Activated naive CD4-positive, alpha-beta T cell treated with anti-CD3 and anti-CD28 coated beads for 36 hours (primary cell): ENCODE measurements at regions not wholly inside any gene's neighbourhood (a gene's known extent, or its start where the extent isn't known, plus 50 kb on each side); places are given as distances from the start of the nearest gene placed in this dataset.

Source experiments
- CTCF ChIA-PET: fragments of 350-600 bp; sonication (Branson Sonifier 250); formaldehyde crosslinking; loops from one replicate; lab custom pipeline; 2021; ENCODE audit warnings: antibody characterized with exemption; lab: Charles Lee
- DNase-seq: peaks from one replicate; pipeline ENCODE4 v3.0.0-alpha.2; 2020
- H3K27ac Mint-ChIP-seq: one replicate; pipeline ENCODE4 v1.8.0; 2021; ENCODE audit warnings: mild to moderate bottlenecking, mixed read lengths
- H3K27me3 Mint-ChIP-seq: one replicate; pipeline ENCODE4 v1.8.0; 2021; ENCODE audit warnings: low read depth, mixed read lengths
- H3K36me3 Mint-ChIP-seq: one replicate; pipeline ENCODE4 v1.8.0; 2021; ENCODE audit warnings: low read depth, mixed read lengths
- H3K4me1 Mint-ChIP-seq: one replicate; pipeline ENCODE4 v1.8.0; 2021; ENCODE audit warnings: low read depth, mixed read lengths
- H3K4me3 Mint-ChIP-seq: one replicate; pipeline ENCODE4 v1.8.0; 2021; ENCODE audit warnings: mild to moderate bottlenecking, moderate library complexity, mixed read lengths
- H3K9me3 Mint-ChIP-seq: one replicate; pipeline ENCODE4 v1.8.0; 2021; ENCODE audit warnings: mixed read lengths
- intact Hi-C: fragments of 100-400 bp; cut with micrococcal nuclease; formaldehyde crosslinking; loops from one replicate; pipeline ENCODE4 v1.15.1; 2023

GRCh38 chr16:85545227-85545818 is 67.8 kb upstream of the GSE1 start:
- H3K27me3 Mint-ChIP-seq = no peaks in the 10 kb centered on the region
- intact Hi-C loops = no loop called here
- H3K36me3 Mint-ChIP-seq = no peaks in the 10 kb centered on the region
- no peak overlapping the region for H3K27ac Mint-ChIP-seq
- CTCF ChIA-PET = no interaction called here
- no peak for DNase-seq
- no peaks in the 10 kb centered on the region for H3K4me1 Mint-ChIP-seq
- no peaks in the 10 kb centered on the region for H3K9me3 Mint-ChIP-seq
- H3K4me3 Mint-ChIP-seq = no peak overlapping the region

DNA sequence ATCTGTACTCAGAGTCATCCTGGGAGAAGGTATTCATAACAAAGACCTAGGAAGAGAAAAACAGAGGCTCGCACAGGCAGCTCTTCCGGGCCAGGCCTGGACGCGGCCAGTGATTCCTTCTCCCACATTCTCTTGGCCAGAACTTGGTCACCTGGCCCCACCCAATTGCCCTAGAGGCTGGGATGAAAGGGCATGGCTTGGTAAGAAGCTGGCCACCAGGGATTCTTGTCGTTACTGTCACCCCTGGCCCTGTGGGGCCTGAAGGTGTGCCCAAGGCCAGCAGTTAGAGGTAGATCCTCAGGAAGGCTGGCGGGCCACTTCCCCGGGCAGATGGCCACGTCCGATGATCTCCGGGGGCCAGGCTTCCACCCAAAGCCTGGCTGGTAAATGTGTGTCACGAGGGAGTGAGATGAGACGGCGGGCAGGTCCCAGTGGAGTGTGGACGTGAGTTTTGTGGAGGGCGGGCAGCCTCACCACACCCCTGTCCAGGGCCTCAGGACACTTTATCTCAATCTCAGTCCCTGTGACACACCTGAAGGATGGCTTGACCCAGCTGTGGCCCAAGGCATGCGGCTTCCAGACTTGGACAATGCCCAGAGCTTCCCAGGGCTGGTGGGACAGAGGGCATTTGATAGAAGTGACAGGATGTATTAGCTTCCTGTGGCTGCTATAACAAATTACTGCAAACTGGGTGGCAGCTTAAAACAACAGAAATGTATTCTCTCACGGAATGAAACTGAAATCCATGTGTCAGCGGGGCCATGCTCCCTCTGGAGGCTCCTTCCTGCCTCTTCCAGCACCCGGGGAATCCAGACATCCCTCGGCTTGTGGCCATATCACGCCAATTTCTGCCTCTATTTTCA is 66.3 kb upstream of the GSE1 start:
- Mint-ChIP-seq H3K27ac (no peak overlapping the region), H3K4me3 (no peak overlapping the region), H3K27me3 (no peaks in the 10 kb centered on the region), H3K4me1 (peaks cover 4% of the 10 kb centered on the region), H3K36me3 (no peaks in the 10 kb centered on the region), H3K9me3 (no peaks in the 10 kb centered on the region)
- CTCF ChIA-PET = no interaction called here
- no peak for DNase-seq
- intact Hi-C loops = no loop called here

DNA sequence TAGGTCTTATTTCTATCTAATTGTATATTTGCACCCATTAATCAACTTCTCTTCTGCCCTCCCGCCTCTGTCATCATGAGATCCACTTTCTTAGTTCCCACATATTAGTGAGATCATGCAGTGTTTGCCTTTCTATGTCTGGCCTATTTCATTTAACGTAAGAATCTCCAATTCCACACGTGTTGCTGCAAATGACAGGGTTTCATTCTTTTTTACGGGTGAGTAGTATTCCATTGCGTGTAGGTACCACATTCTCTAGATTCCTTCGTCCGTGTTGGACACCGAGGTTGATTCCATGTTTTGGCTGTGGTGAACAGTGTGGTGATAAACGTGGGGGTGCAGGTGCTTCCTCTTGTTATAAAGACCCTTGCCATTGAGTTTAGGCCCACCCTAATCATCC is 64.7 kb upstream of the GSE1 start:
- H3K4me3 Mint-ChIP-seq = no peak overlapping the region
- H3K36me3 Mint-ChIP-seq = no peaks in the 10 kb centered on the region
- intact Hi-C loops = no loop called here
- no peaks in the 10 kb centered on the region for H3K9me3 Mint-ChIP-seq
- peaks cover 10% of the 10 kb centered on the region for H3K4me1 Mint-ChIP-seq
- H3K27ac Mint-ChIP-seq = no peak overlapping the region
- CTCF ChIA-PET = interaction anchor here (0.7 kb wide), 1 partner anchor 133 kb away, joined by 3 read pairs; no protein-coding TSS in a partner anchor
- DNase-seq = no peak
- H3K27me3 Mint-ChIP-seq = no peaks in the 10 kb centered on the region

DNA sequence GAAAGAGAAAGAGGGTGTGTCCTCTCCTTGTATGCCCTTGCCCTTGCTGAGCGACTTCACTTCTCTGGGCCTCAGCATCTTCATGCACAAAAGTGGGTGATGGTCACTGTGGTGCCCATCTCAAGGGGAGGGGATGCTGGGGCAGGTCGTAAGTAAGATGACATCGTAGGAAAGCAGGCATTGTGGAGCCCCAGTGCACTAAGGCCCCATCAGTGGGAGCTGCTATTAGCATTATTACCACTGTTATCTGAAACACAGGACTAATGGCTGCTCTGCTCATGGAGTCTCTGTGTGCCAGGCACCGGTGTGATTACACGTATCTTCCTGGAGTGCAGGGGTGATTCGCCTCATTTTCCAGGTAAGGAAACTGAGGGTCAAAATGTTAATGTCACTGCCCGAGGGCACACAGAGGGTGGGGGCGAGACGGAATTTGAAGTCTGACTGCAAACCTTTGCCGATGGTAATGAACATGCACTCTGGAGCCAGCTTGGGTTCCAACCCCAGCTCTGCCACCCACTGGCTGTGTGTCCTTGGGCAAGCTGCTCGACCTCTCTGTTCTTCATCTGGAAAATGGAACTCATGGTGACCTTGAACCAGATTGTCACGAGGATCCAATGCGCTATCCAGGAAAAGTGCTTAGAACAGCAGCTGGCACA is 63.2 kb upstream of the GSE1 start:
- intact Hi-C loops = loop anchor here (5.0 to 10.0 kb wide), 3 partner anchors 345 to 905 kb away; partner anchors contain the start of genes IRF8, KIAA0513 and KLHL36

GRCh38 chr16:85550422-85550864 is 62.7 kb upstream of the GSE1 start:
- no peaks in the 10 kb centered on the region for H3K36me3 Mint-ChIP-seq
- peaks cover 20% of the 10 kb centered on the region for H3K4me1 Mint-ChIP-seq
- H3K27me3 Mint-ChIP-seq = no peaks in the 10 kb centered on the region
- H3K4me3 Mint-ChIP-seq = no peak overlapping the region
- H3K9me3 Mint-ChIP-seq = no peaks in the 10 kb centered on the region
- intact Hi-C loops = loop anchor here (5.0 to 10.0 kb wide), 3 partner anchors 344 to 906 kb away; partner anchors contain the start of genes IRF8, KIAA0513 and KLHL36
- CTCF ChIA-PET = interaction anchor here (0.6 kb wide), 1 partner anchor 76 kb away, joined by 3 read pairs; no protein-coding TSS in a partner anchor
- no peak overlapping the region for H3K27ac Mint-ChIP-seq
- no peak for DNase-seq

More for the DNA sequence above, 63.2 kb upstream of the GSE1 start:
- DNase-seq = no peak
- Mint-ChIP-seq H3K36me3 (no peaks in the 10 kb centered on the region), H3K27me3 (no peaks in the 10 kb centered on the region), H3K9me3 (no peaks in the 10 kb centered on the region), H3K4me3 (no peak overlapping the region), H3K4me1 (peaks cover 20% of the 10 kb centered on the region), H3K27ac (no peak overlapping the region)
- CTCF ChIA-PET = interaction anchor here (0.6 kb wide), 1 partner anchor 76 kb away, joined by 3 read pairs; no protein-coding TSS in a partner anchor

DNA sequence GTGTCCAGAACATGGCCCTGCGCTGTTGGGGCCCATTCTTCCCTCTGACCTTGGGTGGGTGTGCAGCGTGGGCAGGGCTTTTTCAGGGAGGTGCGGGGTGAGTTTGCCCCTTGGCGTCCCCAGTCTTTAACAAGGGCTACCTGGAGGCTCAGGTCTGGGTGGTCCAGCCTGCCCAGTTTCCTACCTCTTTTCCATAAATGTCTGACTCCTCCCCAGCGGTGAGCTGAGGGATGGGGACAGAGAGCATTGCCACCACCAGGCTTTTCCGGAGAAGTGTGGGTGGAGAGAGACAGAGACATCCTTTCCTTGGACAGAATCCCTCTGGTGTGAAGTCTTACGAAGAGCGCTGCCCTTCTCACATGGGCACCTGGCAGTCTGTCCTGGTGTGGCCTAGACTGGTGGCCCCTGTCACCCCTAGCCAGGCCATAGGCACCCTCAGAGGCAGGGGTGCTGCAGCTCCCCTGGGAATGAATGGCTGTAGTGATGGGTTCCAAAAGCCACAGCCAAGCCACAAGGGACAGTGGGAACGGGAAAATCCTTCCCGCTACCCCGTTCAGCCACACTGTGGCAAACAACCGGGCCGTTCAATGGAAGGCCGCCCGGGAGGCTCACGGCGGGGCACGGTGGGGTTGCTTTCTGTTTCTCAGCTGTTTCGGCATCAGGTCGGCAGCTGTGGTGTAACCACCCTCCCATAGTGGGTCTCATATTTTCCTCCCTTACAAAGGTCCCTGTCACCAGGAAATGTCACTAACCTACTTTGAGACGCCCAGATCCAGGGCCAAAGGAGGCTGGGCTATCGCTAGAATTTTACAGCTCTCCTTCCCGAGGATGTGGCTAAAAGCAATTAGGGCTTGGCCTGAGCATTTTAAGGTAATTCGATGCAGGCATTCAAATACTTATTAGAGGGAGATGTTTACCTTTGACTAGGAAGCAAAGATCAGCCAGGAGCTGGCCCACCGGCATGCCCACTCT is 61.9 kb upstream of the GSE1 start:
- DNase-seq = no peak
- H3K4me3 Mint-ChIP-seq = no peak overlapping the region
- CTCF ChIA-PET = interaction anchor here (1.4 to 4.3 kb wide), 2 partner anchors 59 to 66 kb away, joined by 8 to 29 read pairs; no protein-coding TSS in a partner anchor

GRCh38 chr16:85552980-85553435 is 60.1 kb upstream of the GSE1 start:
- CTCF ChIA-PET = interaction anchor here (0.7 to 4.3 kb wide), 7 partner anchors 13 to 1882 kb away, joined by 3 to 29 read pairs (median 4); no protein-coding TSS in a partner anchor
- Mint-ChIP-seq H3K27me3 (no peaks in the 10 kb centered on the region), H3K4me3 (peak overlapping the region; percentile 55), H3K4me1 (peaks cover 30% of the 10 kb centered on the region), H3K9me3 (no peaks in the 10 kb centered on the region), H3K36me3 (peaks cover 3% of the 10 kb centered on the region), H3K27ac (peak overlapping the region; percentile 46)
- no peak for DNase-seq
- intact Hi-C loops = loop anchor here (5.0 to 10.0 kb wide), 3 partner anchors 342 to 908 kb away; partner anchors contain the start of genes IRF8, KIAA0513 and KLHL36

More for the DNA sequence above, 61.9 kb upstream of the GSE1 start:
- H3K27me3 Mint-ChIP-seq = no peaks in the 10 kb centered on the region
- H3K4me1 Mint-ChIP-seq = peaks cover 20% of the 10 kb centered on the region
- H3K36me3 Mint-ChIP-seq = peaks cover 3% of the 10 kb centered on the region
- no peaks in the 10 kb centered on the region for H3K9me3 Mint-ChIP-seq
- intact Hi-C loops = loop anchor here (5.0 to 10.0 kb wide), 3 partner anchors 344 to 906 kb away; partner anchors contain the start of genes IRF8, KIAA0513 and KLHL36
- no peak overlapping the region for H3K27ac Mint-ChIP-seq

DNA sequence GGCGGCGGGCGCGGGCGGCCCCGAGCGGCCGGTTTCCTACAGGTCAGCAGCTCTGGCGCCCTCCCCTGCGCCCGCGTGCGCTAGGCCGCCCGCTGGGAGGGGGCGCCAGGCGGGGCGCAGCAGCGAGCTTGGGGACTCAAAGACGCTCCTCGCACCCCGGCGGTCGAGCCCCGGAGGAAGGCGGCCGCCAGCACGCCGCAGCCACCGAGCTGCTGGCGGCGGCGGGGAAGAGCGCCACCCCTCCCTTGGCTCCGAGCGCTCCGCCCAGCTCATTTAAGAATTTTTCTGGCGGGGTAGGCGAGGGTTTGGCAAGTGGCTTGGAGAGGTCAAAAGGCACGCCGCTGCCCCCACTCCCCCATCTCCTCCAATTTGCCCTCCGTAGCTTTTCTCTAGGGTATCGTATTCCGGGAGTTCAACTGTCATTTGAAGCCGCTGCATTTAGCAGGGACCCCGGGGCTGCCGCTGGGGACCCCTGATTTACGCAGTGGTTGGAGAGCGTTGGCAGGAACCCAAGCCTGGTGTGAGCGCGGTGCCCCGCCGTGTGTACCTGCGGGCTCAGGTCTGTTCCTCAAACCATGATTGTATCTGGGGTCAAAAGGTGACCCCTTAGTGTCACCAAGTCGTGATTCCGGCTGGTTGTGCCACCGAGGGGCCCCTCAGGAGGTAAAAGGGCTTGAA is 59.5 kb upstream of the GSE1 start:
- H3K4me3 Mint-ChIP-seq = peak overlapping the region; percentile 79
- H3K27me3 Mint-ChIP-seq = no peaks in the 10 kb centered on the region
- no peaks in the 10 kb centered on the region for H3K9me3 Mint-ChIP-seq
- CTCF ChIA-PET = interaction anchor here (0.5 to 4.3 kb wide), 8 partner anchors 14 to 132 kb away, joined by 3 to 29 read pairs (median 3); no protein-coding TSS in a partner anchor
- DNase-seq = peak; percentile 43
- intact Hi-C loops = loop anchor here (2.0 to 10.0 kb wide), 6 partner anchors 133 to 909 kb away; partner anchors contain the start of genes IRF8, KIAA0513 and KLHL36
- H3K36me3 Mint-ChIP-seq = peaks cover 3% of the 10 kb centered on the region
- H3K4me1 Mint-ChIP-seq = peaks cover 36% of the 10 kb centered on the region
- H3K27ac Mint-ChIP-seq = peak overlapping the region; percentile 93

DNA sequence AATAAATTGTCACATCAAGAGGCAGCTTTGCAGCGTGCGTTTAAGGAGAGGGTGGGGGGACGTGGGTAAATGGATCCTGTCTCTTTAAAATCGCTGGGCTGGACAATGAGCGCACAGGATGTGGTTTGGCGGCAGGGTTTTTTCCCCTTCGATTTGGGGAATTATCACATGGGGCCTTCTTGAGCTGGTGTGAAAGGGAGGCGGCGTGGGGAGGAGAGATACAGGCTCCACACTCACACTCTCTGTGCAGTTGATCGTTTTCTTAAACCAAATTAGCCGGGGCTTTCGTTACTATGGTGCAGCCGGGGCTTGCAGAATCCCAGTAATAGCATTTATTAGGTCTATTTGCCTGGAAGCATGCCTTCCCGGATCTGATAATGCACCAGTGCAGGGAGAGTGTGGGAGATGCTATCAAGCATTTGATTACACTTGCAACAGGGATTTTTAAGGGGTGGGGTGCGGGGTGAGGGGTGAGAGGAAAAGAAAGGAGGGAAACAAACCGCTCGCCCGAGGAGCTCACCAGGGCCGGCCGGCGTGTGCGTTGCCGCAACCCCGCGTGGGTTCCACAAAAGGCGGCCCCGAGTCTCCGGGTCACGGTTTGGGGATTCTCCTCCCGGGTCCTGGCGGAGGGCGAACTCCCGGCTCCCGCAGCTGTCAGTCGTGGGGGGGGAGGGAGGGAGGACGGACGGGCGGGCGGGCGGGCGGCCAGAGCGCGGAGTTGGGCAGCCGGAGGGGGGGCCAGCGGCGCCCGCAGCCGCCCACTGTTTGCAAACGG is 58.8 kb upstream of the GSE1 start:
- Mint-ChIP-seq H3K4me3 (peak overlapping the region; percentile 79), H3K4me1 (peaks cover 42% of the 10 kb centered on the region), H3K9me3 (no peaks in the 10 kb centered on the region), H3K36me3 (peaks cover 3% of the 10 kb centered on the region), H3K27ac (peak overlapping the region; percentile 93), H3K27me3 (no peaks in the 10 kb centered on the region)
- intact Hi-C loops = loop anchor here (2.0 to 10.0 kb wide), 6 partner anchors 134 to 910 kb away; partner anchors contain the start of genes IRF8, KIAA0513 and KLHL36
- CTCF ChIA-PET = interaction anchor here (0.5 to 4.3 kb wide), 5 partner anchors 18 to 88 kb away, joined by 3 to 29 read pairs (median 3); no protein-coding TSS in a partner anchor
- peak; percentile 93 for DNase-seq
